Trophoblast cell (in vitro differentiated cells and primary cell): ENCODE measurements at regions not wholly inside any gene's neighbourhood (a gene's known extent, or its start where the extent isn't known, plus 50 kb on each side); places are given as distances from the start of the nearest gene placed in this dataset.

Experiments used
- DNase-seq, 2 donors: peaks; one replicate each; pipeline ENCODE4 v3.0.0-alpha.2; 2016
- H2AFZ ChIP-seq: 2 replicates; pipeline ENCODE4 v1.6.1; 2013; ENCODE audit warnings: low read length, moderate library complexity, mild to moderate bottlenecking; ENCODE audit not compliant: insufficient read depth, poor library complexity
- H2AK5ac ChIP-seq: 2 replicates; pipeline ENCODE4 v1.6.1; 2013; ENCODE audit warnings: mild to moderate bottlenecking, low read length
- H2BK120ac ChIP-seq: 2 replicates; pipeline ENCODE4 v1.6.1; 2013; ENCODE audit warnings: low read length, mild to moderate bottlenecking, moderate library complexity; ENCODE audit not compliant: insufficient read depth, poor library complexity
- H2BK12ac ChIP-seq: 2 replicates; pipeline ENCODE4 v1.6.1; 2013; ENCODE audit warnings: mild to moderate bottlenecking, low read length, moderate library complexity
- H2BK5ac ChIP-seq: 2 replicates; pipeline ENCODE4 v1.6.1; 2013; ENCODE audit warnings: low read length, low read depth, moderate library complexity, mild to moderate bottlenecking; ENCODE audit not compliant: poor library complexity
- H3K14ac ChIP-seq: 2 replicates; pipeline ENCODE4 v1.6.1; 2013; ENCODE audit warnings: mild to moderate bottlenecking, low read length
- H3K18ac ChIP-seq: 2 replicates; pipeline ENCODE4 v1.6.1; 2013; ENCODE audit warnings: mild to moderate bottlenecking, low read length
- H3K23ac ChIP-seq: 2 replicates; pipeline ENCODE4 v1.6.1; 2013; ENCODE audit warnings: low read length
- H3K27ac ChIP-seq: 2 replicates; pipeline ENCODE4 v1.5.1; 2013; ENCODE audit warnings: low read depth, mild to moderate bottlenecking, inconsistent platforms, low read length, moderate library complexity
- H3K27me3 ChIP-seq: 2 replicates; pipeline ENCODE4 v1.6.1; 2013; ENCODE audit warnings: inconsistent platforms, mild to moderate bottlenecking, low read length, moderate library complexity; ENCODE audit not compliant: insufficient read depth
- H3K36me3 ChIP-seq, 2 experiments: 1 replicate in 1 of 2; 2 replicates in 1 of 2; pipeline ENCODE4 v1.6.1; 2013; ENCODE audit warnings: low read length in 2 of 2, mild to moderate bottlenecking in 2 of 2, moderate library complexity in 1 of 2; ENCODE audit not compliant: insufficient read depth in 2 of 2, control insufficient read depth in 1 of 2
- H3K4ac ChIP-seq: 2 replicates; pipeline ENCODE4 v1.6.1; 2013; ENCODE audit warnings: low read depth, mild to moderate bottlenecking, low read length, moderate library complexity
- H3K4me1 ChIP-seq, 2 experiments: 1 replicate in 1 of 2; 2 replicates in 1 of 2; pipeline ENCODE4 v1.6.1; 2013; ENCODE audit warnings: low read length in 2 of 2, mild to moderate bottlenecking in 2 of 2, moderate library complexity in 1 of 2; ENCODE audit not compliant: insufficient read depth in 2 of 2, control insufficient read depth in 1 of 2
- H3K4me2 ChIP-seq: 2 replicates; pipeline ENCODE4 v1.6.1; 2013; ENCODE audit warnings: inconsistent platforms, mild to moderate bottlenecking, low read length, moderate library complexity
- H3K4me3 ChIP-seq: 2 replicates; pipeline ENCODE4 v1.5.1; 2013; ENCODE audit warnings: mild to moderate bottlenecking, low read depth, low read length, inconsistent platforms
- H3K79me1 ChIP-seq: one replicate; pipeline ENCODE4 v1.6.1; 2013; ENCODE audit warnings: low read length
- H3K79me2 ChIP-seq: 2 replicates; pipeline ENCODE4 v1.6.1; 2013; ENCODE audit warnings: low read length, mild to moderate bottlenecking; ENCODE audit not compliant: control insufficient read depth, insufficient read depth, poor library complexity
- H3K9ac ChIP-seq: 2 replicates; pipeline ENCODE4 v1.6.1; 2013; ENCODE audit warnings: mild to moderate bottlenecking, low read length
- H3K9me3 ChIP-seq: 2 replicates; pipeline ENCODE4 v1.6.1; 2013; ENCODE audit warnings: low read depth, mild to moderate bottlenecking, control low read depth, inconsistent platforms, low read length; ENCODE audit not compliant: insufficient read depth
- H4K12ac ChIP-seq: 2 replicates; pipeline ENCODE4 v1.6.1; 2013; ENCODE audit warnings: low read depth, mild to moderate bottlenecking, low read length, moderate library complexity
- H4K8ac ChIP-seq: 2 replicates; pipeline ENCODE4 v1.6.1; 2013; ENCODE audit warnings: low read depth, mild to moderate bottlenecking, low read length, moderate library complexity
- H4K91ac ChIP-seq: one replicate; pipeline ENCODE4 v1.6.1; 2013; ENCODE audit warnings: low read depth, mild to moderate bottlenecking, low read length, moderate library complexity
- WGBS: extraction: QIAGEN DNeasy Blood & Tissue Kit; methylation state at CpG from one replicate; pipeline ENCODE4 v1.1.7; 2013; ENCODE audit warnings: missing lambda C conversion rate; ENCODE audit not compliant: insufficient read length, insufficient coverage; ENCODE audit errors: extremely low coverage; 5-methylcytosine and 5-hydroxymethylcytosine counted together

DNA sequence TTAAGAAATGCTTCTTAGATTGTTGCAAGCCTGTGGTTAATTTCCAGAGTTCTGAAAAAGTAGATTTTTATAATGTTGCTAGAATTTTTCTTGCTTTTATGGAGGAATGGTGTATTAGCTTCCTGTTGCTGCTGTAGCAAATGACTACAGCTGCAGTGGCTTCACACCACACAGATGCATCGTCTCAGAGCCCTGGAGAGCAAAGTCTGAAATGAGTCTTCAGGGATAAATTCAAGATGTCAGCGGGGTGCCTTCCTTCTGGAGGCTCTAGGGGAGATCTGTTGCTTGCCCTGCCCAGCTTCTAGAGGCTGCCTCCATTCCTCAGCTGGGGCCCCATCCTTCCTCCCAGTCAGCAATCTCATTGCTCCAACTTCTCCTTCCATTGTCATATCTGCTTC, 187.8 kb downstream of the ZNF516 start:
- Histone ChIP-seq H2BK5ac (no peak overlapping the region), H4K91ac (no peak overlapping the region), H3K4me1 (no peaks in the 10 kb centered on the region), H3K27me3 (no peaks in the 10 kb centered on the region), H3K36me3 (no peaks in the 10 kb centered on the region), H3K79me1 (no peaks in the 10 kb centered on the region), H3K27ac (no peak overlapping the region), H3K4me2 (no peak overlapping the region), H3K79me2 (no peaks in the 10 kb centered on the region), H3K23ac (no peak overlapping the region), H2BK12ac (no peak overlapping the region), H4K12ac (no peak overlapping the region), H3K18ac (no peak overlapping the region), H2AFZ (no peak overlapping the region), H2BK120ac (no peak overlapping the region), H3K14ac (no peak overlapping the region), H3K4me3 (no peak overlapping the region), H3K4ac (no peak overlapping the region), H3K9me3 (no peaks in the 10 kb centered on the region), H3K9ac (no peak overlapping the region), H2AK5ac (no peak overlapping the region), H4K8ac (no peak overlapping the region)
- no peak for DNase-seq
- WGBS = no CpG with 5 or more reads among the region's 2 CpGs

DNA sequence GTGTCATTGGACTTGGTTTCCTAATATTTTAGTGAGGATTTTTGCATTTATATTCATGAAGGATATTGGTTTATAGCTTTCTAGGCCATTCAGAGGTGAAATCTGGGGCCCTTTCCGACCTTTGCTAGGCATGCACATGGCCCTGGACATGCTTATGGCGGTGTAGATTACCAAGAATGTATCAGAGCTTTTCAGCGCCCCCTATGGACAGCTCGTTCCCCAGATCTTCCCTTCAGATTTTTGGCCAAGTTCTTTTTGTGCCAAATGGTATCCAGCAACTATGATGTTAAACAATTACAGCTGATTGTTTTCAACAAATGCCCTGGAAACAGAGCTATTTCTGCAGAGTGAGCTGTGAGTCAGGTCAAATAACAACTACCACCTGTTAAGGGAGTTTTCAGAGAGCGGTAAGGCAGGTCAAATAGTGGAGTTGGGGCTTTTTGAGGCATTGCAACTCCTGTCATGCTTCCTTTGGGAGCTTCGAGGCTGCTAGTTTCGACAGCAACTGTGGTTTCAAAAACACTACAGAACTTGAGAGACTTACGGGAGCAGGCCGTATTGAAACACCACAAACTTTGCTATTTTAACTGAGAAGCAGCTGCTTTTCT, 188.3 kb downstream of the ZNF516 start:
- H2BK120ac ChIP-seq = no peak overlapping the region
- no peaks in the 10 kb centered on the region for H3K4me1 ChIP-seq
- H3K27me3 ChIP-seq = no peaks in the 10 kb centered on the region
- H3K18ac ChIP-seq = no peak overlapping the region
- H4K91ac ChIP-seq = no peak overlapping the region
- no peak overlapping the region for H2AFZ ChIP-seq
- H2BK5ac ChIP-seq = no peak overlapping the region
- no peaks in the 10 kb centered on the region for H3K79me2 ChIP-seq
- no peak overlapping the region for H2AK5ac ChIP-seq
- H3K79me1 ChIP-seq = no peaks in the 10 kb centered on the region
- WGBS = no CpG with 5 or more reads among the region's 9 CpGs
- no peak overlapping the region for H3K4ac ChIP-seq
- no peaks in the 10 kb centered on the region for H3K36me3 ChIP-seq
- no peak overlapping the region for H3K4me2 ChIP-seq
- H4K8ac ChIP-seq = no peak overlapping the region
- H4K12ac ChIP-seq = no peak overlapping the region
- H3K14ac ChIP-seq = no peak overlapping the region
- DNase-seq = no peak
- H3K9ac ChIP-seq = no peak overlapping the region
- H2BK12ac ChIP-seq = no peak overlapping the region
- H3K4me3 ChIP-seq = no peak overlapping the region
- no peak overlapping the region for H3K23ac ChIP-seq
- no peak overlapping the region for H3K27ac ChIP-seq
- H3K9me3 ChIP-seq = no peaks in the 10 kb centered on the region

DNA sequence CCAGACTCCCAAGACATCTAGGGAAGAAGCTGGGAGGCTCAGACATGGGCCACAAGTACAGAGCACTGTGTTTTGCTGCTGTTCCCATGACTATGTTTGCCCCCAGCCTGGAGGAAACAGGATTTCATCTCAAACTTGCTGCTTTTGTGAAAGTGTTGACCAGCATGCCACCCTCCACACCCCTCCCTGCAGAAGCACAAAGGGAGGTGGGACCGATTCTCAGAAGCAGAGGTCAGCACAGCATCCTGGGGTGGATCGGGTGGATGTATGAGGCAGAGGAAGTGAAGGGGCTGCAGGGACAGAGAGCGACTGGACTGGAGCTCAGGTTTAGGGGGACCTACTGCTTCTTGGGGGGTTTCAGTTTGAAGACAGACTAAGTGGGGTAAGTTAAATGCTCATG, 209.2 kb downstream of the ZNF516 start:
- no peak overlapping the region for H4K12ac ChIP-seq
- H3K27ac ChIP-seq = no peak overlapping the region
- H3K79me2 ChIP-seq = no peaks in the 10 kb centered on the region
- no peak overlapping the region for H3K9ac ChIP-seq
- no peak overlapping the region for H2AFZ ChIP-seq
- no peak overlapping the region for H2BK12ac ChIP-seq
- H3K23ac ChIP-seq = no peak overlapping the region
- no peak overlapping the region for H3K18ac ChIP-seq
- no peaks in the 10 kb centered on the region for H3K4me1 ChIP-seq
- H3K4me2 ChIP-seq = no peak overlapping the region
- no peak overlapping the region for H4K91ac ChIP-seq
- no peak overlapping the region for H4K8ac ChIP-seq
- H3K79me1 ChIP-seq = no peaks in the 10 kb centered on the region
- H3K4me3 ChIP-seq = no peak overlapping the region
- no peak overlapping the region for H3K14ac ChIP-seq
- no peak overlapping the region for H2BK120ac ChIP-seq
- WGBS = no CpG with 5 or more reads among the region's 3 CpGs
- H3K27me3 ChIP-seq = no peaks in the 10 kb centered on the region
- no peak overlapping the region for H2AK5ac ChIP-seq
- H3K36me3 ChIP-seq = no peaks in the 10 kb centered on the region
- H3K4ac ChIP-seq = no peak overlapping the region
- no peak for DNase-seq
- peaks cover 4% of the 10 kb centered on the region for H3K9me3 ChIP-seq
- no peak overlapping the region for H2BK5ac ChIP-seq

DNA sequence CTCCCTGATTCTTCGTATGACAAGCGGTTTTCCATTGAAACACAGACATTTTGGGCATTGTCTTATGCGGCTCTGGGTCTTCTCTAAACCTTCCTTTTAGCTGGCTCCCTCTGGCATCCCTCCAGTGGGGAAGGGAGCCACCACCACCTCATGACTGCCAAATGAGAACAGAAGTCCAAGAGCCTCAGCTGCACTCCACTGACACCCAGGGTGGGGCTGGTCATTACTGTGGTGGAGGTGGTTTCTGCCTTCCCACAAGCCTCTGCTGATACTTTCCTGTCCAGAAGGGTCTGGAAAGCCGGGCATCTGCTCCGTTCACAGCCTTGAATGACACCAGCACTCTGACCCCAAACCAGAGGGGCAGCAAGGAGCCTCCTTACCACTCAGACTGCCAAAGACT, 213.5 kb downstream of the ZNF516 start:
- no peak overlapping the region for H3K18ac ChIP-seq
- H3K4ac ChIP-seq = no peak overlapping the region
- no peaks in the 10 kb centered on the region for H3K36me3 ChIP-seq
- H3K79me1 ChIP-seq = no peaks in the 10 kb centered on the region
- H3K27ac ChIP-seq = no peak overlapping the region
- H3K14ac ChIP-seq = no peak overlapping the region
- no peak overlapping the region for H2AFZ ChIP-seq
- H3K4me1 ChIP-seq = no peaks in the 10 kb centered on the region
- WGBS = no CpG with 5 or more reads among the region's 5 CpGs
- no peak overlapping the region for H2AK5ac ChIP-seq
- H3K23ac ChIP-seq = no peak overlapping the region
- peaks cover 4% of the 10 kb centered on the region for H3K9me3 ChIP-seq
- no peak overlapping the region for H2BK12ac ChIP-seq
- H3K9ac ChIP-seq = no peak overlapping the region
- no peak overlapping the region for H2BK5ac ChIP-seq
- no peaks in the 10 kb centered on the region for H3K79me2 ChIP-seq
- H4K8ac ChIP-seq = no peak overlapping the region
- no peak overlapping the region for H3K4me2 ChIP-seq
- no peak overlapping the region for H2BK120ac ChIP-seq
- no peak overlapping the region for H4K12ac ChIP-seq
- no peak overlapping the region for H3K4me3 ChIP-seq
- no peaks in the 10 kb centered on the region for H3K27me3 ChIP-seq
- H4K91ac ChIP-seq = no peak overlapping the region
- no peak for DNase-seq
